HepG2 (cell line): ENCODE measurements at regions not wholly inside any gene's neighbourhood (a gene's known extent, or its start where the extent isn't known, plus 50 kb on each side); places are given as distances from the start of the nearest gene placed in this dataset.

Source experiments
- ATAC-seq: fragments of 200-7000 bp; cut with Tn5 transposase; 3 replicates; pipeline ENCODE4 v1.9.1; 2020; ENCODE audit warnings: mild to moderate bottlenecking, moderate library complexity
- BruUV-seq: library from RNA; stranded (reverse); fragments of 400-500 nt; replicated peaks from 2 replicates; lab custom pipeline; 2021; lab: Mats Ljungman, UMichigan
- CTCF ChIA-PET: fragments of 300-600 bp; formaldehyde crosslinking; extraction: SDS; loops from one replicate; lab custom pipeline; 2021; ENCODE audit warnings: low total read pairs, inconsistent platforms, low intra/inter-chr PET ratio; lab: Yijun Ruan, JAX
- POLR2A ChIA-PET: fragments of 350-600 bp; sonication (Branson Sonifier 250); formaldehyde crosslinking; loops from one replicate; lab custom pipeline; 2020; ENCODE audit warnings: antibody characterized with exemption, inconsistent platforms; lab: Yijun Ruan, JAX
- DNase-seq: peaks from one replicate; pipeline ENCODE4 v3.0.0-alpha.2; 2015; ENCODE audit warnings: low spot score
- FAIRE-seq: peaks from 3 replicates; lab custom pipeline; 2011; peaks lifted over from hg19 to GRCh38; lab: Jason Lieb, UNC
- H2AFZ ChIP-seq: one replicate; pipeline ENCODE4 v1.6.1; 2011; ENCODE audit warnings: low read length, inconsistent platforms
- H3K27ac ChIP-seq: fragments of 300-600 bp; 3 replicates; pipeline ENCODE4 v1.8.0; 2011; ENCODE audit warnings: mixed run types, mild to moderate bottlenecking, mixed read lengths, low read length, inconsistent platforms; ENCODE audit not compliant: insufficient read depth; ENCODE audit errors: extremely low read length
- H3K27me3 ChIP-seq, 2 experiments: fragments of 200-600 bp in 1 of 2; 2 replicates in 1 of 2; 3 replicates in 1 of 2; pipeline versions ENCODE4 v1.6.0 to v1.8.0; 2011; ENCODE audit warnings: low read length in 2 of 2, mild to moderate bottlenecking in 2 of 2, moderate library complexity in 2 of 2, inconsistent platforms in 1 of 2; ENCODE audit not compliant: insufficient read depth in 2 of 2, control insufficient read depth in 1 of 2
- H3K36me3 ChIP-seq, 2 experiments: fragments of 200-600 bp in 1 of 2; replicated peaks in 1 of 2; 2 replicates in 1 of 2; 3 replicates in 1 of 2; pipeline versions ENCODE4 v1.5.1 to v1.8.0; 2011; ENCODE audit warnings: low read length in 2 of 2, inconsistent platforms in 1 of 2; ENCODE audit not compliant: insufficient read depth in 2 of 2, control insufficient read depth in 1 of 2
- H3K4me1 ChIP-seq: 2 replicates; pipeline ENCODE4 v1.5.1; 2012; ENCODE audit warnings: low read length, inconsistent platforms; ENCODE audit not compliant: insufficient read depth
- H3K4me2 ChIP-seq: 2 replicates; pipeline ENCODE4 v1.6.0; 2011; ENCODE audit warnings: low read depth, low read length, inconsistent platforms
- H3K4me3 ChIP-seq, 3 experiments: fragments of 200-600 bp in 1 of 3; sonication (generic), shearing (Covaris generic) in 1 of 3; replicated peaks in 1 of 3; 2 replicates each; pipeline ENCODE4 v1.5.1; 2011 to 2016; ENCODE audit warnings: low read length in 3 of 3, inconsistent platforms in 2 of 3, low read depth in 2 of 3, mild to moderate bottlenecking in 2 of 3, control low read depth in 1 of 3, mixed read lengths in 1 of 3; ENCODE audit not compliant: insufficient read depth in 1 of 3
- H3K79me2 ChIP-seq: one replicate; pipeline ENCODE4 v1.6.1; 2011; ENCODE audit warnings: low read length, inconsistent platforms; ENCODE audit not compliant: insufficient read depth
- H3K9ac ChIP-seq: 2 replicates; pipeline ENCODE4 v1.6.0; 2011; ENCODE audit warnings: mild to moderate bottlenecking, low read depth, low read length, inconsistent platforms; ENCODE audit not compliant: insufficient read depth
- H3K9me3 ChIP-seq: 2 replicates; pipeline ENCODE4 v1.5.1; 2012; ENCODE audit warnings: mild to moderate bottlenecking, low read length
- H4K20me1 ChIP-seq: 2 replicates; pipeline ENCODE4 v1.6.0; 2011; ENCODE audit warnings: inconsistent platforms, mild to moderate bottlenecking, low read length, moderate library complexity; ENCODE audit not compliant: insufficient read depth
- ARNTL ChIP-seq: sonication (generic); formaldehyde crosslinking; IDR thresholded peaks from 2 replicates; pipeline ENCODE4 v1.4.0; 2020; ENCODE audit warnings: mild to moderate bottlenecking, missing genetic modification reagents
- ASH2L ChIP-seq: fragments of 300-600, 200-600 bp; sonication (generic); IDR thresholded peaks from 2 replicates; pipeline ENCODE4 v1.7.0; 2017; ENCODE audit warnings: low read depth, mild to moderate bottlenecking, moderate library complexity, mixed read lengths, low read length; ENCODE audit not compliant: insufficient read length
- ATF4 ChIP-seq, 2 experiments: fragments of 450-650 bp in 1 of 2; sonication (generic) in 1 of 2; formaldehyde crosslinking; IDR thresholded peaks; 2 replicates each; pipeline versions ENCODE4 v1.5.0 to v1.8.0; 2020 to 2022; ENCODE audit warnings: mild to moderate bottlenecking in 1 of 2, missing genetic modification reagents in 1 of 2
- CC2D1A ChIP-seq: sonication (generic); formaldehyde crosslinking; IDR thresholded peaks from 2 replicates; pipeline ENCODE4 v1.8.1; 2023; ENCODE audit warnings: mild to moderate bottlenecking, missing genetic modification reagents
- FIP1L1 ChIP-seq: fragments of 200-400 bp; formaldehyde crosslinking; IDR thresholded peaks from 2 replicates; pipeline ENCODE4 v1.6.1; 2018; ENCODE audit warnings: low read depth, mild to moderate bottlenecking, low read length, moderate library complexity, borderline replicate concordance; ENCODE audit not compliant: insufficient read depth
- HBP1 ChIP-seq: IDR thresholded peaks from 2 replicates; pipeline ENCODE4 v1.6.1; 2016; ENCODE audit warnings: low read depth, control low read depth
- JARID2 ChIP-seq: sonication (generic); formaldehyde crosslinking; IDR thresholded peaks from 2 replicates; pipeline ENCODE4 v1.8.1; 2023; ENCODE audit warnings: missing genetic modification reagents, inconsistent platforms; ENCODE audit not compliant: insufficient replicate concordance
- MZF1 ChIP-seq: sonication (generic); formaldehyde crosslinking; IDR thresholded peaks from 2 replicates; pipeline ENCODE4 v1.8.1; 2023; ENCODE audit warnings: mild to moderate bottlenecking, missing genetic modification reagents, borderline replicate concordance
- PBX2 ChIP-seq: IDR thresholded peaks from 2 replicates; pipeline ENCODE4 v1.6.1; 2016; ENCODE audit warnings: control low read depth
- PHF5A ChIP-seq: IDR thresholded peaks from one replicate; pipeline ENCODE4 v1.6.1; 2018; ENCODE audit warnings: low read depth, missing genetic modification reagents; ENCODE audit not compliant: unreplicated experiment
- PTBP1 ChIP-seq: fragments of 200-400 bp; formaldehyde crosslinking; IDR thresholded peaks from 2 replicates; pipeline ENCODE4 v1.6.1; 2018; ENCODE audit warnings: low read length, low read depth; ENCODE audit not compliant: poor library complexity, severe bottlenecking
- SALL1 ChIP-seq: sonication (generic); formaldehyde crosslinking; IDR thresholded peaks from 2 replicates; pipeline ENCODE4 v1.8.0; 2022; ENCODE audit warnings: mild to moderate bottlenecking, missing genetic modification reagents
- SYNCRIP ChIP-seq: fragments of 200-400 bp; formaldehyde crosslinking; IDR thresholded peaks from 2 replicates; pipeline ENCODE4 v1.6.1; 2018; ENCODE audit warnings: mild to moderate bottlenecking, low read depth, low read length; ENCODE audit not compliant: insufficient read depth
- ZC3H13 ChIP-seq: sonication (generic); formaldehyde crosslinking; IDR thresholded peaks from 2 replicates; pipeline ENCODE4 v1.8.1; 2023; ENCODE audit warnings: mild to moderate bottlenecking, missing genetic modification reagents, moderate library complexity
- ZNF207 ChIP-seq: fragments of 450-650 bp; IDR thresholded peaks from 2 replicates; pipeline ENCODE4 v1.6.1; 2016; ENCODE audit warnings: antibody characterized with exemption, borderline replicate concordance
- ZNF496 ChIP-seq: sonication (generic); formaldehyde crosslinking; IDR thresholded peaks from 2 replicates; pipeline ENCODE4 v1.8.1; 2023; ENCODE audit warnings: mild to moderate bottlenecking, moderate library complexity, missing genetic modification reagents; ENCODE audit not compliant: insufficient replicate concordance
- ZNF709 ChIP-seq: sonication (generic); formaldehyde crosslinking; IDR thresholded peaks from 2 replicates; pipeline ENCODE4 v1.5.0; 2020; ENCODE audit warnings: mild to moderate bottlenecking, missing genetic modification reagents
- ZNF710 ChIP-seq: sonication (generic); formaldehyde crosslinking; IDR thresholded peaks from 2 replicates; pipeline ENCODE4 v1.5.0; 2020; ENCODE audit warnings: mild to moderate bottlenecking, missing genetic modification reagents, borderline replicate concordance
- ZSCAN25 ChIP-seq: sonication (generic); formaldehyde crosslinking; IDR thresholded peaks from 2 replicates; pipeline ENCODE4 v1.8.0; 2022; ENCODE audit warnings: mild to moderate bottlenecking, missing genetic modification reagents
- ZSCAN30 ChIP-seq: sonication (generic); formaldehyde crosslinking; IDR thresholded peaks from 2 replicates; pipeline ENCODE4 v1.5.0; 2020; ENCODE audit warnings: mild to moderate bottlenecking, missing genetic modification reagents
- WGBS: methylation state at CpG from one replicate; pipeline ENCODE4 v1.1.6; 2017; ENCODE audit warnings: low lambda C conversion rate; 5-methylcytosine and 5-hydroxymethylcytosine counted together
- in situ Hi-C: cut with HindIII; loops from 2 replicates; pipeline ENCODE4 v1.10.0; 2017; ENCODE audit warnings: low pct_unique_long_range_greater_than_20kb; ENCODE audit not compliant: extremely low pct_ligation_motif_present
- intact Hi-C: fragments of 100-400 bp; cut with micrococcal nuclease; formaldehyde crosslinking; loops from one replicate; pipeline ENCODE4 v1.10.0; 2022; ENCODE audit not compliant: unreplicated experiment

- TF ChIP-seq ARNTL (CRISPR knock-in tag) (no peak), ASH2L (no peak), PBX2 (CRISPR knock-in tag) (no peak), PTBP1 (no peak), ZSCAN25 (CRISPR knock-in tag) (no peak), ZNF496 (CRISPR knock-in tag) (no peak), FIP1L1 (no peak), ATF4 (CRISPR knock-in tag; IDR thresholded peaks at IDR 0.05) (no peak), MZF1 (no peak), HBP1 (CRISPR knock-in tag) (no peak)
These were observed 477.7 kb upstream of the TPK1 start (continued) for GRCh38 chr7:145313551-145313950.

GRCh38 chr7:145293754-145294153 is 457.9 kb upstream of the TPK1 start:
- no TSS peak for BruUV-seq
- POLR2A ChIA-PET, result no interaction called here
- DNase-seq, result no peak
- no peaks in the 10 kb centered on the region for H3K36me3 ChIP-seq
- no peak overlapping the region for H3K9ac ChIP-seq
- WGBS, result 6% methylated on average over 1 of the region's 1 CpG
- in situ Hi-C loops (no loop called here), intact Hi-C loops (no loop called here)
- no peaks in the 10 kb centered on the region for H3K79me2 ChIP-seq
- no peak overlapping the region for H3K4me2 ChIP-seq
- H2AFZ ChIP-seq, result no peak overlapping the region
- no peak overlapping the region for H3K27ac ChIP-seq
- H3K4me3 ChIP-seq, result no peak overlapping the region
- no peak for ATAC-seq
- H3K9me3 ChIP-seq, result peaks cover 79% of the 10 kb centered on the region
- H4K20me1 ChIP-seq, result no peaks in the 10 kb centered on the region
- CTCF ChIA-PET, result no interaction called here
- no peak for FAIRE-seq
- no peaks in the 10 kb centered on the region for H3K27me3 ChIP-seq
- H3K4me1 ChIP-seq, result no peaks in the 10 kb centered on the region
- TF ChIP-seq SYNCRIP (no peak), ZSCAN30 (CRISPR knock-in tag) (no peak), ZNF207 (no peak), ZNF709 (CRISPR knock-in tag) (no peak), JARID2 (CRISPR knock-in tag) (no peak), MZF1 (no peak), PHF5A (CRISPR knock-in tag) (no peak), SALL1 (CRISPR knock-in tag) (no peak), CC2D1A (CRISPR knock-in tag) (no peak), ZC3H13 (CRISPR knock-in tag) (no peak), ZNF710 (CRISPR knock-in tag) (no peak)
